PC-9 (cell line): ENCODE measurements at regions not wholly inside any gene's neighbourhood (a gene's known extent, or its start where the extent isn't known, plus 50 kb on each side); places are given as distances from the start of the nearest gene placed in this dataset.

Source experiments
- BruUV-seq: library from RNA; stranded (reverse); fragments of 400-500 nt; replicated peaks from 2 replicates; lab custom pipeline; 2021; lab: Mats Ljungman, UMichigan
- CTCF ChIA-PET: fragments of 300-600 bp; sonication (Branson Sonifier 250); formaldehyde crosslinking; loops from one replicate; lab custom pipeline; 2022; ENCODE audit warnings: antibody characterized with exemption; lab: Charles Lee
- POLR2A ChIA-PET: fragments of 300-600 bp; sonication (Branson Sonifier 250); formaldehyde crosslinking; loops from one replicate; lab custom pipeline; 2022; ENCODE audit warnings: antibody characterized with exemption; ENCODE audit not compliant: unreplicated experiment; lab: Charles Lee
- DNase-seq, 2 experiments: peaks; one replicate each; pipeline versions ENCODE4 v3.0.0 to v3.0.0-alpha.2; 2015 to 2022; ENCODE audit warnings: mixed read lengths in 1 of 2
- H2AFZ ChIP-seq: fragments of 200-600 bp; sonication (generic); 2 replicates; pipeline ENCODE4 v1.8.1; 2017; ENCODE audit warnings: antibody characterized with exemption
- H3F3A ChIP-seq: fragments of 200-600 bp; sonication (generic); 2 replicates; pipeline ENCODE4 v1.8.1; 2017; ENCODE audit warnings: antibody characterized with exemption, mild to moderate bottlenecking, low read depth; ENCODE audit not compliant: insufficient read depth
- H3K27ac ChIP-seq: fragments of 200-600 bp; sonication (generic); 2 replicates; pipeline ENCODE4 v1.6.1; 2016; ENCODE audit warnings: mixed run types
- H3K27me3 ChIP-seq: fragments of 200-600 bp; sonication (generic); 2 replicates; pipeline ENCODE4 v1.6.1; 2016; ENCODE audit warnings: low read depth, mixed run types; ENCODE audit not compliant: insufficient read depth
- H3K36me3 ChIP-seq: fragments of 200-600 bp; sonication (generic); 2 replicates; pipeline ENCODE4 v1.6.1; 2016; ENCODE audit warnings: low read depth, mixed run types
- H3K4me1 ChIP-seq: fragments of 200-600 bp; sonication (generic); replicated peaks from 2 replicates; pipeline ENCODE4 v1.6.1; 2016; ENCODE audit warnings: mixed run types; ENCODE audit not compliant: insufficient read depth
- H3K4me2 ChIP-seq: fragments of 200-600 bp; sonication (generic); 2 replicates; pipeline ENCODE4 v1.6.1; 2017; ENCODE audit warnings: mixed run types
- H3K4me3 ChIP-seq: fragments of 200-600 bp; sonication (generic); 2 replicates; pipeline ENCODE4 v1.6.1; 2016; ENCODE audit warnings: mixed run types
- H3K79me2 ChIP-seq: fragments of 200-600 bp; sonication (generic); 2 replicates; pipeline ENCODE4 v1.6.1; 2017; ENCODE audit warnings: low read depth, mixed run types
- H3K9me2 ChIP-seq: fragments of 200-600 bp; sonication (generic); 2 replicates; pipeline ENCODE4 v1.8.1; 2017; ENCODE audit warnings: mild to moderate bottlenecking; ENCODE audit not compliant: insufficient read depth
- H3K9me3 ChIP-seq: fragments of 200-600 bp; sonication (generic); 2 replicates; pipeline ENCODE4 v1.8.1; 2016; ENCODE audit warnings: low read depth; ENCODE audit not compliant: insufficient read depth
- H4K20me1 ChIP-seq: fragments of 200-600 bp; sonication (generic); 2 replicates; pipeline ENCODE4 v1.8.1; 2017; ENCODE audit not compliant: insufficient read depth
- CTCF ChIP-seq: fragments of 200-600 bp; sonication (generic); conservative IDR thresholded peaks from 2 replicates; pipeline ENCODE4 v1.6.1; 2017; ENCODE audit warnings: mixed run types, antibody characterized with exemption, mild to moderate bottlenecking, moderate library complexity
- EZH2 ChIP-seq: fragments of 200-600 bp; sonication (generic); IDR thresholded peaks from 2 replicates; pipeline ENCODE4 v1.8.0; 2017; ENCODE audit warnings: antibody characterized with exemption, low read depth
- intact Hi-C: fragments of 100-400 bp; cut with micrococcal nuclease; formaldehyde crosslinking; loops from one replicate; pipeline ENCODE4 v1.10.0; 2022; ENCODE audit not compliant: unreplicated experiment

GRCh38 chr4:79083406-79084010, 144.3 kb upstream of the PAQR3 start:
- TF ChIP-seq CTCF (no peak), EZH2 (no peak)
- H3K36me3 ChIP-seq, result no peaks in the 10 kb centered on the region
- POLR2A ChIA-PET, result no interaction called here
- intact Hi-C loops, result no loop called here
- CTCF ChIA-PET, result no interaction called here
- no peaks in the 10 kb centered on the region for H3K27me3 ChIP-seq
- no peak overlapping the region for H3K27ac ChIP-seq
- no peak overlapping the region for H2AFZ ChIP-seq
- no peaks in the 10 kb centered on the region for H3K79me2 ChIP-seq
- H3F3A ChIP-seq, result no peaks in the 10 kb centered on the region
- H3K4me3 ChIP-seq, result no peak overlapping the region
- DNase-seq, result no peak
- H3K4me1 ChIP-seq, result no peaks in the 10 kb centered on the region
- no TSS peak for BruUV-seq
- H3K9me3 ChIP-seq, result no peaks in the 10 kb centered on the region
- no peaks in the 10 kb centered on the region; the same call in 1 of the 2 replicates for H4K20me1 ChIP-seq
- H3K4me2 ChIP-seq, result no peak overlapping the region
- H3K9me2 ChIP-seq, result no peaks in the 10 kb centered on the region

- CTCF ChIA-PET, result no interaction called here
- no TSS peak for BruUV-seq
Observed at GRCh38 chr4:79082997-79083396, 143.8 kb upstream of the PAQR3 start.

GRCh38 chr4:79081973-79082372, 142.7 kb upstream of the PAQR3 start:
- Histone ChIP-seq H3K4me1 (no peaks in the 10 kb centered on the region), H3K4me3 (no peak overlapping the region), H3K27me3 (no peaks in the 10 kb centered on the region), H4K20me1 (no peaks in the 10 kb centered on the region; the same call in 1 of the 2 replicates), H3K36me3 (no peaks in the 10 kb centered on the region), H2AFZ (no peak overlapping the region), H3K4me2 (no peak overlapping the region), H3K27ac (no peak overlapping the region), H3K9me3 (no peaks in the 10 kb centered on the region), H3K79me2 (no peaks in the 10 kb centered on the region), H3K9me2 (no peaks in the 10 kb centered on the region), H3F3A (no peaks in the 10 kb centered on the region)
- no peak for DNase-seq
- POLR2A ChIA-PET, result no interaction called here
- BruUV-seq, result no TSS peak
- CTCF ChIA-PET, result no interaction called here
- no peak for TF ChIP-seq CTCF
- no peak for TF ChIP-seq EZH2
- intact Hi-C loops, result no loop called here

More at GRCh38 chr4:79082997-79083396, 143.8 kb upstream of the PAQR3 start:
- no peaks in the 10 kb centered on the region; the same call in 1 of the 2 replicates for H4K20me1 ChIP-seq
- no peaks in the 10 kb centered on the region for H3F3A ChIP-seq
- no peaks in the 10 kb centered on the region for H3K27me3 ChIP-seq
- DNase-seq, result no peak
- H3K79me2 ChIP-seq, result no peaks in the 10 kb centered on the region
- no peaks in the 10 kb centered on the region for H3K4me1 ChIP-seq
- no peaks in the 10 kb centered on the region for H3K36me3 ChIP-seq
- no peaks in the 10 kb centered on the region for H3K9me2 ChIP-seq
- intact Hi-C loops, result no loop called here
- H3K4me3 ChIP-seq, result no peak overlapping the region
- H3K9me3 ChIP-seq, result no peaks in the 10 kb centered on the region
- no peak overlapping the region for H3K4me2 ChIP-seq
- no peak overlapping the region for H3K27ac ChIP-seq
- POLR2A ChIA-PET, result no interaction called here
- TF ChIP-seq EZH2, result no peak
- no peak for TF ChIP-seq CTCF
- no peak overlapping the region for H2AFZ ChIP-seq
